Cardiac fibroblast (primary cell): ENCODE measurements at regions not wholly inside any gene's neighbourhood (a gene's known extent, or its start where the extent isn't known, plus 50 kb on each side); places are given as distances from the start of the nearest gene placed in this dataset.

ENCODE experiments used
- DNase-seq, 2 donors: peaks; one replicate each; pipeline versions ENCODE4 v3.0.0 to v3.0.0-alpha.2; 2010; ENCODE audit warnings: low read depth in 2 of 2
- H3K4me3 ChIP-seq, 2 donors: replicated peaks in 1 of 2; 1 replicate in 1 of 2; 2 replicates in 1 of 2; pipeline ENCODE4 v1.5.1; 2011; ENCODE audit warnings: low read depth in 2 of 2, low read length in 2 of 2, mild to moderate bottlenecking in 2 of 2, moderate library complexity in 1 of 2
- CTCF ChIP-seq: IDR thresholded peaks from one replicate; pipeline ENCODE4 v1.5.1; 2011; ENCODE audit warnings: low read depth, mild to moderate bottlenecking, low read length, inconsistent platforms

GRCh38 chr7:137146012-137146455 is 197.5 kb downstream of the PTN start:
- no peak overlapping the region for H3K4me3 ChIP-seq
- TF ChIP-seq CTCF, result no peak

GRCh38 chr7:137142376-137142775 is 201.2 kb downstream of the PTN start:
- no peak overlapping the region for H3K4me3 ChIP-seq
- DNase-seq, result peak in 1 of 2 donors; percentile 40
- TF ChIP-seq CTCF, result no peak

More at GRCh38 chr7:137146012-137146455, 197.5 kb downstream of the PTN start:
- peak; percentile 45 to 69 for DNase-seq

GRCh38 chr7:137135654-137136350 is 207.7 kb downstream of the PTN start:
- peak in 1 of 2 donors; percentile 65 for DNase-seq
- TF ChIP-seq CTCF, result no peak
- no peak overlapping the region for H3K4me3 ChIP-seq

GRCh38 chr7:137130751-137131158 is 212.8 kb downstream of the PTN start:
- H3K4me3 ChIP-seq, result no peak overlapping the region
- no peak for TF ChIP-seq CTCF
- peak; percentile 47 to 71 for DNase-seq

GRCh38 chr7:137129025-137129424 is 214.5 kb downstream of the PTN start:
- H3K4me3 ChIP-seq, result no peak overlapping the region
- no peak for TF ChIP-seq CTCF
- DNase-seq, result no peak

- no peak overlapping the region for H3K4me3 ChIP-seq
- no peak for TF ChIP-seq CTCF
- peak in 1 of 2 donors; percentile 17 for DNase-seq
Observed at GRCh38 chr7:137127806-137128205, 215.7 kb downstream of the PTN start.

- no peak overlapping the region for H3K4me3 ChIP-seq
- TF ChIP-seq CTCF, result no peak
- DNase-seq, result no peak
Observed at GRCh38 chr7:137127058-137127457, 216.5 kb downstream of the PTN start.
